ENCODE measurements at regions not wholly inside any gene's neighbourhood (a gene's known extent, or its start where the extent isn't known, plus 50 kb on each side); places are given as distances from the start of the nearest gene placed in this dataset.

DNA sequence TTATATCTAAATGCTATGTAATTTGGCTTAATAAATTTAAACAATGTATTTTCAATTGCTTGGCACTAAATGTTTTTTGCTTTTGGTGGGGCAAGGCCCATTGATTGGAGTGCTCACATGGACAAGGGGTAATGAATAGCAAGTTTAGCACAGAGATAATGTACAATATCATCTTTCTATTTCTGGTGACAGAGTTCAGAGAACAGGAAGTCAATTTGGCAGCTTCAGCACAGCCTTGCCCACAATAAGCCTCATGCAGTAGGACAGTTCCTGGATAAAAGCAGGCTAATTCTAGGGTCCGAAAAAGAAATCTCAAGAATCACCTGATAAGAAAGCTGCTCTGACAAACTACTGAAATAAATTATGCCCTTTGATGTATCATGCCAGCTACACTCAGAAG is 443.9 kb upstream of the FSHR start:
- TF ChIP-seq EZH2 (IDR thresholded peaks at IDR 0.05; ENCODE audit: insufficient read depth, poor library complexity, severe bottlenecking) (no peak), EZH2phosphoT487 (IDR thresholded peaks at IDR 0.05; ENCODE audit: insufficient read depth, low read depth) (no peak)
